HEK293 (cell line): ENCODE measurements at regions not wholly inside any gene's neighbourhood (a gene's known extent, or its start where the extent isn't known, plus 50 kb on each side); places are given as distances from the start of the nearest gene placed in this dataset.

Source experiments
- CTCF ChIA-PET: fragments of 350-600 bp; formaldehyde crosslinking; extraction: SDS; loops from one replicate; lab custom pipeline; 2021; ENCODE audit warnings: antibody characterized with exemption; lab: Yijun Ruan, JAX
- POLR2A ChIA-PET: fragments of 300-600 bp; formaldehyde crosslinking; extraction: SDS; loops from one replicate; lab custom pipeline; 2020; ENCODE audit warnings: antibody characterized with exemption, inconsistent platforms; lab: Yijun Ruan, JAX
- H3K27ac ChIP-seq: fragments of 200-500 bp; sonication (Bioruptor generic); 2 replicates; pipeline ENCODE4 v1.5.1; 2014; ENCODE audit warnings: low read depth, low read length, control low read depth, inconsistent platforms; ENCODE audit errors: extremely low read depth
- H3K36me3 ChIP-seq, 2 experiments: fragments of 200-500 bp in 1 of 2; sonication (Bioruptor generic) in 1 of 2; 1 replicate in 1 of 2; 2 replicates in 1 of 2; pipeline ENCODE4 v1.5.1; 2014 to 2017; ENCODE audit warnings: inconsistent platforms in 2 of 2, low read length in 2 of 2; ENCODE audit not compliant: control insufficient read depth in 2 of 2, insufficient read depth in 1 of 2
- H3K4me1 ChIP-seq: fragments of 200-500 bp; sonication (Bioruptor generic); 2 replicates; pipeline ENCODE4 v1.5.1; 2014; ENCODE audit warnings: mild to moderate bottlenecking, low read length, inconsistent platforms; ENCODE audit not compliant: control insufficient read depth, insufficient read depth
- H3K4me3 ChIP-seq: 2 replicates; pipeline ENCODE4 v1.5.1; 2011; ENCODE audit warnings: low read depth, mild to moderate bottlenecking, control low read depth, low read length, moderate library complexity
- H3K9me3 ChIP-seq: fragments of 200-500 bp; sonication (Bioruptor generic); 2 replicates; pipeline ENCODE4 v1.5.1; 2014; ENCODE audit warnings: low read depth, low read length, inconsistent platforms; ENCODE audit not compliant: control insufficient read depth, insufficient read depth
- AEBP2 ChIP-seq: fragments of 450-650 bp; formaldehyde crosslinking; IDR thresholded peaks from 2 replicates; pipeline ENCODE4 v1.5.1; 2016; ENCODE audit warnings: missing biosample characterization, missing genetic modification characterization, borderline replicate concordance
- GLI4 ChIP-seq: fragments of 450-650 bp; formaldehyde crosslinking; IDR thresholded peaks from 2 replicates; pipeline ENCODE4 v1.5.1; 2016; ENCODE audit warnings: missing biosample characterization, missing genetic modification characterization
- KLF8 ChIP-seq: fragments of 450-650 bp; formaldehyde crosslinking; IDR thresholded peaks from 2 replicates; pipeline ENCODE4 v1.5.1; 2016; ENCODE audit warnings: missing biosample characterization, missing genetic modification characterization
- MZF1 ChIP-seq: fragments of 450-650 bp; formaldehyde crosslinking; IDR thresholded peaks from 2 replicates; pipeline ENCODE4 v1.5.1; 2017; ENCODE audit warnings: missing biosample characterization, missing genetic modification characterization, borderline replicate concordance
- PRDM2 ChIP-seq: fragments of 450-650 bp; formaldehyde crosslinking; IDR thresholded peaks from 2 replicates; pipeline ENCODE4 v1.5.1; 2016; ENCODE audit warnings: missing biosample characterization, missing genetic modification characterization, borderline replicate concordance
- SETDB1 ChIP-seq: IDR thresholded peaks from one replicate; pipeline ENCODE4 v1.6.1; 2017; ENCODE audit warnings: mild to moderate bottlenecking, low read length, moderate library complexity, mixed read lengths; ENCODE audit not compliant: insufficient read length
- TRIM28 ChIP-seq: IDR thresholded peaks from 2 replicates; pipeline ENCODE4 v1.6.1; 2011; ENCODE audit warnings: low read length, control low read depth, borderline replicate concordance
- WT1 ChIP-seq: fragments of 450-650 bp; formaldehyde crosslinking; IDR thresholded peaks from 2 replicates; pipeline ENCODE4 v1.5.1; 2016; ENCODE audit warnings: missing biosample characterization, missing genetic modification characterization
- ZBTB17 ChIP-seq: fragments of 450-650 bp; formaldehyde crosslinking; IDR thresholded peaks from 2 replicates; pipeline ENCODE4 v1.5.1; 2016; ENCODE audit warnings: missing biosample characterization, missing genetic modification characterization
- ZEB2 ChIP-seq: fragments of 450-650 bp; formaldehyde crosslinking; IDR thresholded peaks from 2 replicates; pipeline ENCODE4 v1.5.1; 2016; ENCODE audit warnings: missing biosample characterization, missing genetic modification characterization
- ZNF280D ChIP-seq: fragments of 450-650 bp; formaldehyde crosslinking; IDR thresholded peaks from 2 replicates; pipeline ENCODE4 v1.5.1; 2016; ENCODE audit warnings: missing biosample characterization, missing genetic modification characterization
- ZNF391 ChIP-seq: fragments of 450-650 bp; formaldehyde crosslinking; IDR thresholded peaks from 2 replicates; pipeline ENCODE4 v1.5.1; 2016; ENCODE audit warnings: low read depth, missing biosample characterization, missing genetic modification characterization, borderline replicate concordance
- ZNF404 ChIP-seq: fragments of 450-650 bp; formaldehyde crosslinking; IDR thresholded peaks from 2 replicates; pipeline ENCODE4 v1.5.1; 2017; ENCODE audit warnings: missing biosample characterization, missing genetic modification characterization
- ZNF513 ChIP-seq: fragments of 450-650 bp; IDR thresholded peaks from 2 replicates; pipeline ENCODE4 v1.5.1; 2018; ENCODE audit warnings: missing biosample characterization, missing genetic modification characterization
- ZNF585B ChIP-seq: fragments of 450-650 bp; formaldehyde crosslinking; IDR thresholded peaks from 2 replicates; pipeline ENCODE4 v1.5.1; 2016; ENCODE audit warnings: missing biosample characterization, missing genetic modification characterization
- ZNF610 ChIP-seq: fragments of 450-650 bp; formaldehyde crosslinking; IDR thresholded peaks from 2 replicates; pipeline ENCODE4 v1.5.1; 2016; ENCODE audit warnings: missing biosample characterization, missing genetic modification characterization, borderline replicate concordance
- ZNF677 ChIP-seq: fragments of 450-650 bp; IDR thresholded peaks from 2 replicates; pipeline ENCODE4 v1.5.0; 2018; ENCODE audit warnings: missing biosample characterization, mild to moderate bottlenecking, missing genetic modification characterization, moderate library complexity
- ZSCAN23 ChIP-seq: fragments of 450-650 bp; formaldehyde crosslinking; IDR thresholded peaks from 2 replicates; pipeline ENCODE4 v1.5.1; 2016; ENCODE audit warnings: missing biosample characterization, missing genetic modification characterization
- ZSCAN30 ChIP-seq: fragments of 450-650 bp; IDR thresholded peaks from 2 replicates; pipeline ENCODE4 v1.5.1; 2018; ENCODE audit warnings: missing biosample characterization, mild to moderate bottlenecking, missing genetic modification characterization, moderate library complexity
- TF ChIP-seq, protein P1 (sequence below): fragments of 450-650 bp; formaldehyde crosslinking; IDR thresholded peaks from 2 replicates; pipeline ENCODE4 v1.5.1; 2016; ENCODE audit warnings: missing biosample characterization, missing genetic modification characterization

- H3K36me3 ChIP-seq: no peaks in the 10 kb centered on the region
- ChIA-PET POLR2A (no interaction called here), CTCF (no interaction called here)
- H3K9me3 ChIP-seq: no peaks in the 10 kb centered on the region
- H3K27ac ChIP-seq: no peak overlapping the region
- TF ChIP-seq AEBP2 (no peak), ZSCAN30 (no peak), MZF1 (tag by site-specific recombination) (no peak), ZSCAN23 (tag by site-specific recombination) (no peak), ZNF585B (tag by site-specific recombination) (no peak), ZNF513 (tag by site-specific recombination) (no peak), ZEB2 (tag by site-specific recombination) (no peak), ZBTB17 (tag by site-specific recombination) (no peak), ZNF677 (tag by site-specific recombination) (no peak)
- no peaks in the 10 kb centered on the region; the same call in 1 of the 2 replicates for H3K4me1 ChIP-seq
- no peak overlapping the region for H3K4me3 ChIP-seq
These were observed 318.1 kb downstream of the PTTG2 start for GRCh38 chr4:38278255-38278654.

GRCh38 chr4:38279077-38279476, 318.9 kb downstream of the PTTG2 start:
- TF ChIP-seq ZNF280D (tag by site-specific recombination): no peak
- TF ChIP-seq WT1 (tag by site-specific recombination): no peak
- TF ChIP-seq, protein P1, sequence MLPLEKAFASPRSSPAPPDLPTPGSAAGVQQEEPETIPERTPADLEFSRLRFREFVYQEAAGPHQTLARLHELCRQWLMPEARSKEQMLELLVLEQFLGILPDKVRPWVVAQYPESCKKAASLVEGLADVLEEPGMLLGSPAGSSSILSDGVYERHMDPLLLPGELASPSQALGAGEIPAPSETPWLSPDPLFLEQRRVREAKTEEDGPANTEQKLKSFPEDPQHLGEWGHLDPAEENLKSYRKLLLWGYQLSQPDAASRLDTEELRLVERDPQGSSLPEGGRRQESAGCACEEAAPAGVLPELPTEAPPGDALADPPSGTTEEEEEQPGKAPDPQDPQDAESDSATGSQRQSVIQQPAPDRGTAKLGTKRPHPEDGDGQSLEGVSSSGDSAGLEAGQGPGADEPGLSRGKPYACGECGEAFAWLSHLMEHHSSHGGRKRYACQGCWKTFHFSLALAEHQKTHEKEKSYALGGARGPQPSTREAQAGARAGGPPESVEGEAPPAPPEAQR: no peak
- no peak for TF ChIP-seq SETDB1
- TF ChIP-seq ZNF610 (tag by site-specific recombination): no peak
- no peak for TF ChIP-seq TRIM28
- TF ChIP-seq ZNF404 (tag by site-specific recombination): no peak
- TF ChIP-seq PRDM2 (tag by site-specific recombination): no peak
- no peak for TF ChIP-seq KLF8 (tag by site-specific recombination)
- TF ChIP-seq GLI4 (tag by site-specific recombination): no peak
- no peak for TF ChIP-seq ZNF391 (tag by site-specific recombination)
- CTCF ChIA-PET: no interaction called here
- POLR2A ChIA-PET: no interaction called here
- no peak overlapping the region for H3K27ac ChIP-seq
- no peaks in the 10 kb centered on the region for H3K36me3 ChIP-seq
- H3K4me1 ChIP-seq: no peaks in the 10 kb centered on the region; the same call in 1 of the 2 replicates
- H3K9me3 ChIP-seq: no peaks in the 10 kb centered on the region
- no peak overlapping the region for H3K4me3 ChIP-seq
